B cell (primary cell): ENCODE measurements at regions not wholly inside any gene's neighbourhood (a gene's known extent, or its start where the extent isn't known, plus 50 kb on each side); places are given as distances from the start of the nearest gene placed in this dataset.

Experiments
- EZH2 ChIP-seq: IDR thresholded peaks from 2 replicates; pipeline ENCODE4 v1.6.1; 2012; ENCODE audit warnings: borderline replicate concordance, low read depth, mild to moderate bottlenecking, moderate library complexity, low read length; ENCODE audit not compliant: insufficient read depth, poor library complexity, severe bottlenecking
- TF ChIP-seq, protein P1 (sequence below): fragments of 200-600 bp; IDR thresholded peaks from one replicate; pipeline ENCODE4 v1.8.0; 2022; ENCODE audit warnings: antibody characterized with exemption, mild to moderate bottlenecking

DNA sequence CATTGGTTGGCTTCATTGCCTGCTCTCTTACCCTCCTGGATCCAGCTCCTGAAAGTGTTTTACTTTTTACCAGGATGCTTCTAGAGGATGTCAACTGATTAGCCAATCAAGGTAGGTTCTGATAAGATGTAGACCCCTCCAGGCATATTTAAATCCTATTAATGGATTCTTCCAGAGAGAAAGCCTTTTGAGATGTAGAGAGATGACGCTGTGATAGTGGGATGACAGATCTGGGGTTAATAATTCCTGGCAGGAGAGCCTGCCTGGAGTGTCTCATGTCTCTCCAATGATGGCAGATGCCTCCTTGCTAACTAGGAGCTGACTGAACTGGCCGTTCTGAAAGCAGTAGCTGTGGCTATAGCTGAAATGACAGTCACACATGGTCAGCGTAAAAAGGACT, 116.9 kb upstream of the DTNBP1 start:
- TF ChIP-seq, protein P1, sequence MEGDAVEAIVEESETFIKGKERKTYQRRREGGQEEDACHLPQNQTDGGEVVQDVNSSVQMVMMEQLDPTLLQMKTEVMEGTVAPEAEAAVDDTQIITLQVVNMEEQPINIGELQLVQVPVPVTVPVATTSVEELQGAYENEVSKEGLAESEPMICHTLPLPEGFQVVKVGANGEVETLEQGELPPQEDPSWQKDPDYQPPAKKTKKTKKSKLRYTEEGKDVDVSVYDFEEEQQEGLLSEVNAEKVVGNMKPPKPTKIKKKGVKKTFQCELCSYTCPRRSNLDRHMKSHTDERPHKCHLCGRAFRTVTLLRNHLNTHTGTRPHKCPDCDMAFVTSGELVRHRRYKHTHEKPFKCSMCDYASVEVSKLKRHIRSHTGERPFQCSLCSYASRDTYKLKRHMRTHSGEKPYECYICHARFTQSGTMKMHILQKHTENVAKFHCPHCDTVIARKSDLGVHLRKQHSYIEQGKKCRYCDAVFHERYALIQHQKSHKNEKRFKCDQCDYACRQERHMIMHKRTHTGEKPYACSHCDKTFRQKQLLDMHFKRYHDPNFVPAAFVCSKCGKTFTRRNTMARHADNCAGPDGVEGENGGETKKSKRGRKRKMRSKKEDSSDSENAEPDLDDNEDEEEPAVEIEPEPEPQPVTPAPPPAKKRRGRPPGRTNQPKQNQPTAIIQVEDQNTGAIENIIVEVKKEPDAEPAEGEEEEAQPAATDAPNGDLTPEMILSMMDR, result no peak
- TF ChIP-seq EZH2, result no peak
